PC-3 (cell line): ENCODE measurements at regions not wholly inside any gene's neighbourhood (a gene's known extent, or its start where the extent isn't known, plus 50 kb on each side); places are given as distances from the start of the nearest gene placed in this dataset.
A peak's percentile ranks its signal among the peaks of the same experiment; 100 is the strongest.

ENCODE experiments used
- CTCF ChIP-seq: fragments of 300-600 bp; sonication (generic); conservative IDR thresholded peaks from 2 replicates; pipeline ENCODE4 v1.5.1; 2017; ENCODE audit warnings: antibody characterized with exemption, low read depth, mild to moderate bottlenecking, low read length
- EZH2 ChIP-seq: fragments of 300-600 bp; sonication (generic); IDR thresholded peaks from one replicate; pipeline ENCODE4 v1.6.1; 2017; ENCODE audit warnings: antibody characterized with exemption, mild to moderate bottlenecking, low read length; ENCODE audit not compliant: unreplicated experiment
- EZH2phosphoT487 ChIP-seq: fragments of 300-600 bp; sonication (generic); IDR thresholded peaks from 2 replicates; pipeline ENCODE4 v1.6.1; 2018; ENCODE audit warnings: mild to moderate bottlenecking, antibody characterized with exemption, low read length, borderline replicate concordance

- peak; percentile 88 for TF ChIP-seq CTCF
- no peak for TF ChIP-seq EZH2phosphoT487
- no peak for TF ChIP-seq EZH2
Observed at GRCh38 chr15:38690719-38691332, 126.2 kb upstream of the RASGRP1 start.
